HG02970 (cell line): ENCODE measurements at regions not wholly inside any gene's neighbourhood (a gene's known extent, or its start where the extent isn't known, plus 50 kb on each side); places are given as distances from the start of the nearest gene placed in this dataset.

Experiments
- ATAC-seq: cut with Tn5 transposase; IDR thresholded peaks from one replicate; pipeline ENCODE4 v1.9.1; 2021; ENCODE audit warnings: mild to moderate bottlenecking, moderate library complexity, moderate number of reproducible peaks; ENCODE audit not compliant: unreplicated experiment, low FRiP score

DNA sequence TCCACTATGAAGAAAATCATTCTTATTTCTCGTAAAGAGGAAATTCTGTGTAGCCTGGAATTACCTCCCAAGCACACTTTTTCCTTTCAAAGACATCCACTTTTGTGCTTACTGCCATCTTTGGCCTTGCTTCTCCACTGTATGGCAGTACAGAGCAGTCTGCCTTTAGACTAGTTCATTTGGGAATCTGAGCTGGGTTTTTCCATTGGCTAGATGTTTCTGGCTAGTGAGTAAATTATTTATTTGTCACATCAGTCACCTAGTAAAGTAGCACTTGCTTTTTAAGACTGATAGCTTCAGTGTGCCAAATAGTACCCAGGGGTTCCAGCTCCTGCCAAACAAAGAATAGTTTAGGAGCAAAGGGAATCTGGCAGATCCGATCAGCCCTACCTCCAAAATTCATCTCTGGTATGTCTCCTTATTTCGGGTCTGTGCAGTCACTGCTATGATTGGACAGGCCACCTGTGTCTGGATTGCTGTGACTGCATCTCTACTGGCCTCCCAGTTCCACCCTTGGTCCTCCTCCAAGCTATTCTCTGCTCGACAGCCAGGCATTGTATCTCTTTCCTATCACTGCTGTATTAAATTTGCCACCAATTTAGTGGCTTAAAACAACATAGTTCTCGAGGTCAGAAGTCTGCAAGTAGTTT, 97.6 kb downstream of the NUDT12 start:
- ATAC-seq = no peak

DNA sequence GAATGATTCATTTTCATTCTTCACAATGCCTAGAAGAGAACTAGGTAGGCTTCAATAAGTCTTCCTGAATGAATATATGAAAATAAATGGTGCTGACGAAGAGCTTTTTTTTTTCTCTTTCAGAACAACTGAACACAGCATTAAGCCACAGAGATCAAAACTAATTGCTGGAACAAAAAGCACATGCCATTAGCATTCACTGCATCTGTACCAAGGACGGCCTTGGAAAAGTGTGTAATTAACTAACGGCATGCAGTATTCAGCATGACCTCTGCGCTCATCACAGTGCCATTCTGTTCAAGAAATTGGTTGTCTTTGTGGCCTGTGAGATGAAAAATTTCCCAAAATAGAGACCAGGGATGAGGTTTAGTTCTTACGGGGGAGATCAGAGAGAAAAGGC, 99.3 kb downstream of the NUDT12 start:
- ATAC-seq = no peak

DNA sequence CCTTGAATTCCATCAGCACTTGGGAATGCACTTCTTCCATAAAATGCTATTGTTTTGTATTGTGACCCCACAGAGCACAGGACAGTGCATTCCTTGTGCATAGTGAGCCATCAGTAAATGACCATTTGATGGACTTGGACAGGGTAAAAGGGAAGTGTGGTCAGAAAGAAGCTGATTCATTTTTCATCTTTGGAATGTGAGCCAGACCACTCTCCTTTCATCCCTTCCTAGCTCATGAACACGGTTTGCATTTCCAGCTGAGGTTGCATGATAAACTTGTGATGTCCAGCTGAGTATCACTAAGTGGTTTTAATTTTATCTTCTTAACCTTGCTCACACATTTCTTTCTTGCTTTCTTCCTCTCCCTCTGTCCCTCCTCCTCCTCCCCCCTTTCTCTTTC, 101.3 kb downstream of the NUDT12 start:
- ATAC-seq = no peak

DNA sequence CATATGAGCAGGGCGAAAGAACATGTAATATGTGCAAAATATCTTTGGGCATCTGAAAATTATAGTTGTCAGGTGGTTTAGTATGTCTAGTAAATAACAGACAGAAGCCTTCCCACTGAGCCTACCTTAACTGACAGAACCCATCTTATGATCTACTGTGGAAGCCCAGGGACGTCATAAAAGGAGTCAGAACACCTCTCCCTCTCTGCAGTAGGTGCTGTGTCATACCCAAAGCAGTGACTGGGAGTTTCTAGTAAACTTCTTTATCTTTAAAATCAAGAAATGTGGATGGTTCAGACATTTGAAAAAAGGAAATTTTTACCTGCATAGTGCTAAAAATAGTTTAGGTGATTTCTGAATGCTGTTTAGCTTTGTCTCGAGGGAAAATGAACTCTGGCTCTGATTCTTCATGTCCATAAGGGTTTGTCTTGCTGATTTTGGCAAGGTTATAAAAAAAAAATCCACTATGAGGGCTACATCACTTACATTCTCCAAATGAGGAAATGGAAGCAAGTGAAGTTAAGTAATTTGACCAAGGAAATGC, 104.0 kb downstream of the NUDT12 start:
- no peak for ATAC-seq

DNA sequence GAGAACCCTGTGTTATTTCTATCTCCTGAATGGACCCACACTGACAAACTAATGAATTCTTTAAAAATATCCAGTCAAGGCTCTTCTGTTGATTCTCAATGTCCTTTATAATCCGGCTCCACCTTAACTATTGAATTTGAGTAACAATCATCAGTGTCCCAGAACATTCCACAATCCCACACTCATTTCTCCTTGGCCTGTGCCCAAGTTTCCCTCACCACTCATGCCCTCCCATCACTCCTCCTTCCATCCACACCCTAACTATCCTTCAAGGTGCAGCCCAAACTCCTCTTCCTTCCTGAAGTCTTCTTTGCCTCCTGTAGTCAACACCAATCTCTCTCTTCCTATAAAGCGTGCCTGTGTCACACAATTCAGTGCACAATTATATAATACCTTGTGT, 106.1 kb downstream of the NUDT12 start:
- ATAC-seq = no peak

DNA sequence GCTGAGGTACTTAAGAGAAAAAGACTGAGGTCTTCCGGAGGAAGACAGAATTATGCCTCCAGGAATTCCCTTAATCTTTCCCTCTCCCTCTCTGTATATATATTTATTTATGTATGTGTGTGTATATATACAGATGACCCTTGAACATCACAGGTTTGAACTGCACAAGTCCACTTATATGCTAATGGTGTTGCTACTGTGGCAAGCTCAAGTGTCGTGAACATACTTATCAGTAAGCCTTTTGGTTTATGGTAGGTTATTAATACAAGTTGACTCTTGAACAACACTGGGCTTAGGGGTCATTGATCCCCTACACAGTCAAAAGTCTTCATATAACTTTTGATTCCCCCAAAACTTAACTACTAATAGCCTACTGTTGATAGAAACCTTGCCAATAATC, 106.8 kb downstream of the NUDT12 start:
- ATAC-seq = no peak

DNA sequence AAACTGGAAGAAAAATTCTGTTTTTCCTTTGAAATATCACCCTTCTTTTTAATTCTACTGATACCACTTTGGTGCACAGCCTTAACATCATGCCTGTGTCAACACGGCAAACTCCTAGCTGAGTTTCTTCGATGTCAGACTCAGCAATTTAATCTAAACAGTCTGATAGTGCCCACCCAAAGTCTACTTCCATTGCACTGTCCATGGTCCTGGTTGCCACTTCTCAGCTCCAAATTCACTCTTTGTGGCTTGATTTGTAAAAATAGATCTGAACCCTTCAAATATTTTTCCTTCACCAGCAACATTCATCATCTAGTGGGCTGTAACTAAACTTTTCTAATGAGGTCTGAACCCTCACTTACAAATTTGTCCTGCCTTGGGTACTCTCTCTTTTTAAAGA, 107.8 kb downstream of the NUDT12 start:
- no peak for ATAC-seq

DNA sequence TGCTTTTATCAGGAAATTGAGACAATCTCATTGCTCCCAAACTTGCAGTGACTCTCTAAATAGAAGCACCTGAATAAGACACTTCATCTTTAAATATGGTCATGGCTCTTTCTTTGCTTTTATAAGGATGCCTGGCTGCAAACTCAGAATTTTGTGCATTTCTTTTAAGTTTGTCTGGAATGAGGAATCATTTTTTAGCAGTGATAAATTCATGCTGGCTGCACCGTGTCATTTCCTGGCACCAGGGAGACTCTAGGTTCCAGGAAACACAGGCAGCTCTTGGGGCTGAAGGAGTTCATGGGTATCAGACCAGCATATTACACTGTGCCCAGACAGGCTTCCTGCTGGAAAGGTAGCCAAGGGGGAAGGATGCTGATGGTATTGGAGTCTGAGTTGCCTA, 109.9 kb downstream of the NUDT12 start:
- no peak for ATAC-seq

DNA sequence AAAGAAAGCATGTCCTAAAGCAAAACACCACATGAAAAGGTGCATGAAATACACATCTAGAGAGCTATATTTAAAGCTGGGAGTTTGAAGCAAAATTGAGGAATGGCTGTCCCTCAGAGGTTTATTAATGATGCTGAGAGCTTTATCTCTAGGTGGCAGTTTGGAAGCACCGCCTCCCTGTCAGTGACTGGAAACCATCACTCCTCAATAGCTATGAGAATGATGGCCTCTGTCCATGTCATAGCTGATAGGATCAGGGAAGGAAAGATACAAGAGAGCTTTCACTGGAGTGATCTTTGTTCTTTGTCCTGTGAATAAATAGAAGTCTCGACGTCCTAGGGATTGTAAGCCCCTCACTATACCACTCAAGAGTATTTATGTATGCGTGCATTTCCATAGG, 110.5 kb downstream of the NUDT12 start:
- no peak for ATAC-seq

DNA sequence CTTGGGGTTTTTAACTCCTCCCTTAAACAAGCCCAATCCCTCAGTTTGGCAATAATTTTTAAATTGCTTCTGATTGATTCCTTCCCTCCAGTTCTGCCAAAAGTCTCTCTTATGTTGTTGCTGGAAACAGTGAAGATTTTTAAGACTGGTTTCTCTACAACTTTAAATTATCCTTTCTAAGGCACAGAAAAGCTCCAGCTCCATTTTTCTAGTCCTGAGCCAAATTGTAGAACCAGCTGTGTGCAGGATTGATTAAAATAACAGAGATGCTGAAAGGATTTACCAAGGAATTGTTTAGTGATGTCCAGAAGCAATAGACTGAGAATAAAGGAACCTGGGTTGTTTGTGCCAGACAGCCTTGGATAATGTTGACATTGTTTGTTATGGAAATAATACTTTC, 111.3 kb downstream of the NUDT12 start:
- no peak for ATAC-seq

DNA sequence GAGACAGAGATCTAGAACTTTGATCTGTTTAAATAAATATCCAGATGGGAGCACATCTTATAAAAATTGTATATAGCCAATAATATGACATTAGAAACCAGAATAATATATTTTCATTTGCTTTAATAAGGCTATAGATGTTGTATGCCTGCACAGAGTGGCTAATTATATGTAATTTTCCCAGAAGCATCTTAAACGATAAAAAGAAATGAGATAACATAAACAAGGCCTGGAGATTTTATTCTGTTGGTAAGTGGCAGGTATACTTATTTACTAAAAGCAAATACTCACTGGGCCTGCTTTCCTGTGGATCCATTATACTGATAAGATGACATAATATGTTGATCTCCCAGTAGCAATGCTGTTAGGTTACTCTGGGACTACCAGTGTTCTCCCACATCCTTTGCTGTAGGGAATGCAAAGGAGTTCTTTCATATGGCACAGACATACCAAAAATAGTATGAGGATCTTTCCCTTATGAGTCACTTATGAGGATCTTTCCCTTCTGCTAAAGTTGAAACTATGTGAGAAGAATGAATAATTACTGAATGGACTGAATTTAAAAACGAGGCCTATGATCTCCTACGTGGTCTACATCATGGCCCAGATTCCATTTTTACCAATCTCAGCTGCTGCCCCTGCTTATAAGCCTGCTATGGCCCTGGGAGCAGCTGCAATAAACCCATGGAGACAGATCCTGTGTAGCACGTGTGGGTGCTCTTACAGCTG, 112.1 kb downstream of the NUDT12 start:
- ATAC-seq = no peak

DNA sequence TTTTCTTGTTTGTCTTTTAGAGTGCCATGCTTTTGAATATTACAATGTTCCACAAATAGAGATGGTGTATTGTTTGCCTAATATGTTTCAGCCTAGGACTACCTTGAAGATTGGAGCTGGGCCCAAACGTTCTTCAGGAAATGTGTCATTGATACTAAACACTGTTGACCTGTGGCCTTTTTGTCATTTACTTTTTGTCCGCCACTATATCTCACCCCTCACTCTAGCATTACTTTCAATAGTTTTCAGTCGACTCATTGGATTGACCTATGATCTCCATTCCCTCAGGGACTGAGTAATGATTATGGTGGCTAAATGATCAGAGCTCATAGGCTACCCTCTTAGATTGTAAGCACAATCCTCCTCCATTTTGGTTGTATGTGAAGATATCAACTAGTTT, 115.8 kb downstream of the NUDT12 start:
- no peak for ATAC-seq

DNA sequence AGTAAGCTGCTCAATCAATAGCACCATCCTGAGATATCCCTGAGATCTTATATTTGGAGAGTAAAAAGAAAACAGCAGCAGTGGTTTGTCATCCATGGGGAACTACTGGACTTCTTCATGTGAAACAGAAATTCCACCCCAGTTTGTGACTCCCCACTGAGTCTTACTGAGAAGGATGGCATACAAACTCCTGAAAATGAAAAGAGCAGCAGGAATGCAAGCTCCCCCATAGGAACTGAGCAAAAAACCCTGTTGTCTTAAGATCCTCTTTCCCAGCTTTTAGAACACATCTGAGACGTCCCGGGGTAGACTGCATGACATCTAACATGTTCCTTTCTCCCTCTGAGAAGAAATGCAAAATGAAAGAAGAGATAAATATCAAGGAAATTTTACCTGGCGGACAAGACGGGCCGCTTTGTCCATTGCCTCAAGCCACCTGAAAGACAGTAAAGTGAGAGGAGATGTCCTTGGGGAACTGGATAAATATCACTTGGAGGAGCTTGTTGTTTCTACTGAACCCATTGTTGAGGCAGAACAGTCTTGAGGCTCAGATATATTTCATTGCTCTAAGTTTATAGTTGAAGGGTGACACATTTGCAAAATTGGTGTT, 117.1 kb downstream of the NUDT12 start:
- ATAC-seq = no peak

DNA sequence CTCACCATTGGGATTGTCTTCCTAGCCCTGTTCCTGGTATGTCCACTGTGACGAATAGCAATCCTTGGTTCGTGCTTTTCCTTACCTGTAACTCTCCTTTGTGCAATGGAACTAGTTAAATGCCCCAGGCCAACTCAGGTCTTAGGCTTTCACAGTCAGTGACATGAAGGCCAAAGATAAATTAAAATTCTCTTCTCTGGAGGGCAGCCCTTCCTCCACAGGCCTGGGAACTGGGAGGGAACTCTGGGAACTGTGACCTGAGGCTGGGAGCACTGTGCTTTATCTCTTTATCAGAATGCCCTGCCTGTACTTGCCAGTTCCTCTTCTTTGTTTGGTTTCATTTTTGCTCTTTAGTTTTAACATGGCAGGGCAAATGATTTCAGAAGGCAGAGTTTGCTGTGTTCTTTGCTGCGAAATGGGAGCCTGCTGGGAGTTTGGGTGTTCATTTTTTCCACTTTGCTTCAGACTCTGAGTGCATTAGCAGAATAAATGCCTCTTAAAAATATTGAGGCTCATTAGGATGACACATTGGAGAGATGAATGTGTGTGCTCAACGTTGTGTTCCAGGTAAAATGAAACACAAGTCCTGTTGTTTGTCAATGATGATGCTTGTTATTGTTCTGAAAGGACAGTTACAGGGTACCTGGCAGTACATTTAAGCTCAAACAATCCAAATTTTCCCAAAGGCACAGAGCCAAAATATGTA, 118.1 kb downstream of the NUDT12 start:
- ATAC-seq = no peak

DNA sequence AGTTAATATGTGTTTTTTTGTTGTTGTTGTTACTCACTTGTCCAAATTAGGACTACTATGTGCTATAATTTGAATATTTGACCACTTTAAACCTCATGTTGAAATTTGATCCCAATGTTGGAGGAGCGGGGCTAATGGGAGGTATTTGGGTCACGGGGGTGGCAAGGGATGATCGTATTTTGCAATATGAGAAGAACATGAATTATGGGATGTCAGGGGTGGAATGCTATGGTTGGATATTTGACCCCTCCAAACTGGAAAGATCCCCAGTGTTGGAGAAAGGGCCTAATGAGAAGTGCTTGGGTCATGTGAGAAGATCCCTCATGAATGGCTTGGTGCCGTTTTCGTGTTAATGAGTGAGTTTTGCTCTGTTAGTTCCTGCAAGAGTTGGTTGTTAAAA, 119.8 kb downstream of the NUDT12 start:
- ATAC-seq = no peak

DNA sequence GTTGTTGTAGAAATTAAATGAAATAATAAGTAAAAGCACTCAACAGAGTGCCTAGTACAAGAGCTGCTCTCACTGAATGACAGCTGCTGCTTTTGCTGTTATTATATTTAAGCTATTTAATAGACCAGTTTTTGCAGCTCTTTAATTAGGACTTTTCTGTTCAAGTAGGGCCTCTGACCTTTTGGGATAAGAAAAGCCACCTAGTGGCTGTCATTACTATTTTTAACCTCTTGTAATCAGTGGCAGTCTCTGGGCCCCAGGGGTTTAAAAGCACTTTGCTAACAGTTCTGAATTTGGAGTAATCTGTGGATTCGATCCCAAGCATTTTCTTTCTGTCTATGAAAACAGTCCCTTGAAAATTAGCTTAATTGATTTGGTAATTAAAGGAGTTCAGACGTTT, 121.1 kb downstream of the NUDT12 start:
- ATAC-seq = no peak

DNA sequence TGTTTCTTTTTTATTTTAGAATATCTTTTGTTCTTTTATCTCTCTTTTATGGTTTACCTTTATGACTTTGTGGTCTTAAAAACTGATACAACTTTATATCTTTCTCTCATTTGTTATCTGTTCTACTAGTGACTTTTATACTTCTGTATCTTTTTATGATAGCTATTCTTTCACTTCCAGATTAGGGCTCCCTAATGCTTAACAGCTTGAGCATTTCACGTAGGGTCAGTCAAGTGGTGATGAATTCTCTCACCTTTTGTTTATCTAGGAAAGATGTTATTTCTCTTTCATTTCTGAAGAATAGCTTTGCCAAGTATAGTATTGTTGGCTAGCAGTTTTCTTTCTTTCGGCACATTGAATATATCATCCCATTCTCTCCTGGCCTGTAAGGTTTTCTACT, 123.6 kb downstream of the NUDT12 start:
- no peak for ATAC-seq

DNA sequence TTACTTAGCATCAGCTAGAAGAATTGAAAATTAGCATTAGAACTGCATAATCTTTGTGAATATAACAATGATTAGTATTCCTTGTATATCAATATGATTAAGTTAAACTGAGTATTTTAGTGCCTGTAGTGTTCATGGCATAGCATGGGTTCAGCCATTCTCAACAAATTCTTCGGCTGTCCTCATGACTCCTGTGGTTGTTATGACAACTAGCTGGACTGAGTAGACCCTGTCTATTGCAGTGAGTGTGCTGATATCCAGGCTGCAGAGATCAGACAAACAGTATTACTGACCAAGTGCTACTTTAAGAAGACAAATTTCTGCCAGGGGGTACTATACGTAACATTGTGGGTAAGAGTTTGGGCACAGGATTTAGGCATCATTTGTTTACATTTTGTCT, 125.9 kb downstream of the NUDT12 start:
- no peak for ATAC-seq

DNA sequence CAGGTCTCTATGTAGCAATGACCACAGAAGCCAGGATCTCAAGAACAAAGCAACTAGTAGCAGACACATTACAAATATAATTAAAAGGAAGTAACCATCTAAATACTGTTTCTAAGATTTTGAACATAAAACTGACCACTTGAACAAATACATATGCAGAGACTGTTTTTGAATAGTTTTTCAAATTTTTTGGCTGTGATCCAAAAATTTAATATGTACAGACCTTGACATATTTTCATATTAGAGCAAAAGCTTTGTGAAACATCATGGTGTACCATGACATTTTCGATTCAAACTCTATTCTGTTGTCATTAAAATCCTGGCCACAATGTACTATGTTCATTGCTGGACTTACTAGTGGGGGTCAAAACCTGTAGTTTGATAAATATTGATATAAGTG, 126.5 kb downstream of the NUDT12 start:
- no peak for ATAC-seq

DNA sequence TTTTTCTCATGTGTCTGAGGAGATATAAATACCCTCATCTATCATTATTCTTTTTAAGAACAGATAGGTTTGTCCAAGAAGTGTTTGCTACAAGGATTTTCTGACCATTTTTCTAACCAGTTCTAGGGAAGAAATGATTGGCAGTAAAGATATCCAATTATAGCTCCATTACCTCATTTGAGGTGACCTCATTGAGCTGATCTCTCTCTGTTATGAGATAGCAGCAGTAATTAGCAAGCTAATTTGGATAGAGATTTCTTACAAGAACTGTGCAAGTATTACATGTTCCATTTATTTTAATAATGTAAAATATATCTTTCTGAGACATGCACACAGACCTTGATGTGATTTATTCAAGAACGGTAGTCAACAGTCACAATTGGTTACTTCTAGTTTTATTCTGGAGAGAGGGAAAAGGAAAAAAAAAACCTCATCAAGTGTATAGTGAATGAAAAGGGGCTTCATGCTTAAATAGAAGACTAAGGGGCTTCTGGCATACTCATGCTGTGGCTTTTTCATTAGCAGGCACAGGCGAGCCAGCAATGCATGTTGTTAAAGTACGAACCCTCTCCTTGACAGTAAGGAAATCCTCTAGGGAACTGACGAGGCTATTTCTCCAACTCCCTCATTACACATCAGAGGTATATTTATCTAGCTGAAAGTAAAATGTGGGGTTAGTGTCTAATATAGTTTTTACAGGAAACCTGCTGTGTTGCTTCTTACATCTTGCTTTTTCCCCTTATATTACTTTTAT, 127.3 kb downstream of the NUDT12 start:
- ATAC-seq = no peak
